Activated naive CD8-positive, alpha-beta T cell treated with anti-CD3 and anti-CD28 coated beads for 36 hours (primary cell): ENCODE measurements at regions not wholly inside any gene's neighbourhood (a gene's known extent, or its start where the extent isn't known, plus 50 kb on each side); places are given as distances from the start of the nearest gene placed in this dataset.
"Not testable (repeated sequence)": the region's sequence is repeated elsewhere in the genome, so short reads cannot be mapped to it uniquely, and the experiment has no call there.

Experiments
- DNase-seq: peaks from one replicate; pipeline ENCODE4 v3.0.0; 2021
- H3K27ac Mint-ChIP-seq: one replicate; pipeline ENCODE4 v1.8.0; 2022; ENCODE audit warnings: mild to moderate bottlenecking, moderate library complexity, mixed read lengths
- H3K27me3 Mint-ChIP-seq: one replicate; pipeline ENCODE4 v1.8.0; 2022; ENCODE audit warnings: mild to moderate bottlenecking, mixed read lengths
- H3K36me3 Mint-ChIP-seq: one replicate; pipeline ENCODE4 v1.8.0; 2021; ENCODE audit warnings: mild to moderate bottlenecking, mixed read lengths
- H3K4me1 Mint-ChIP-seq: one replicate; pipeline ENCODE4 v1.8.0; 2021; ENCODE audit warnings: mixed read lengths
- H3K4me3 Mint-ChIP-seq: one replicate; pipeline ENCODE4 v1.8.0; 2022; ENCODE audit warnings: mild to moderate bottlenecking, moderate library complexity, mixed read lengths
- H3K9me3 Mint-ChIP-seq: one replicate; pipeline ENCODE4 v1.8.0; 2022; ENCODE audit warnings: mixed read lengths

GRCh38 chr11:103736315-103737036 is 300.0 kb upstream of the DDI1 start:
- no peak for DNase-seq
- Mint-ChIP-seq H3K4me1 (peaks cover 2% of the 10 kb centered on the region), H3K27me3 (no peaks in the 10 kb centered on the region), H3K4me3 (no peak overlapping the region), H3K36me3 (no peaks in the 10 kb centered on the region), H3K9me3 (peaks cover 2% of the 10 kb centered on the region), H3K27ac (no peak overlapping the region)

GRCh38 chr11:103737037-103737622 is 299.3 kb upstream of the DDI1 start:
- Mint-ChIP-seq H3K9me3 (peaks cover 2% of the 10 kb centered on the region), H3K4me3 (no peak overlapping the region), H3K27ac (no peak overlapping the region), H3K36me3 (no peaks in the 10 kb centered on the region), H3K27me3 (no peaks in the 10 kb centered on the region), H3K4me1 (peaks cover 2% of the 10 kb centered on the region)
- DNase-seq, result no peak

DNA sequence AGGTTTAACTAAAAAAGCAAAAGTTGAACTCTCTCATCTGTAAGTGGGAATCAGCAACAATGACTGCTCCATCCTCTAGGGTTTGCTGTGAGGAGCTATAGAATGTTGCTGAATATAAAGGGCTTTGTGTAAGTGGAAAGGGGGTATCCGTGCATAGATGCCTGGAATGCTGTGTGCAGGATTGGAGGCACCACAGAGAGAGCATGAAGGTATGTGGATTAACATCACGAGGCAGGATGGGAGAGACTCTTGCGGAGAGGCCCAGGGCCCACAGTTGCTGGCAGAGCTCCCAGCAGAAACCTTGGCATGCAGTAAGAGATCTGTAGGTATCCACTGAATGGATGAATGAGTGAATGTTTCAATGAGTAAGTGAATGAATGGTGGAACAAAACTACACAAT is 298.7 kb upstream of the DDI1 start:
- Mint-ChIP-seq H3K27ac (no peak overlapping the region), H3K9me3 (peaks cover 2% of the 10 kb centered on the region), H3K4me1 (peaks cover 2% of the 10 kb centered on the region), H3K4me3 (no peak overlapping the region), H3K27me3 (no peaks in the 10 kb centered on the region), H3K36me3 (no peaks in the 10 kb centered on the region)
- no peak for DNase-seq

GRCh38 chr11:103739074-103739796 is 297.2 kb upstream of the DDI1 start:
- not testable (repeated sequence) for H3K27ac Mint-ChIP-seq, H3K4me1 Mint-ChIP-seq, H3K9me3 Mint-ChIP-seq, H3K27me3 Mint-ChIP-seq, H3K36me3 Mint-ChIP-seq, DNase-seq
- H3K4me3 Mint-ChIP-seq, result peak overlapping the region; percentile 54

- DNase-seq, result no peak
Measured at GRCh38 chr11:103744496-103745153, 291.8 kb upstream of the DDI1 start.

DNA sequence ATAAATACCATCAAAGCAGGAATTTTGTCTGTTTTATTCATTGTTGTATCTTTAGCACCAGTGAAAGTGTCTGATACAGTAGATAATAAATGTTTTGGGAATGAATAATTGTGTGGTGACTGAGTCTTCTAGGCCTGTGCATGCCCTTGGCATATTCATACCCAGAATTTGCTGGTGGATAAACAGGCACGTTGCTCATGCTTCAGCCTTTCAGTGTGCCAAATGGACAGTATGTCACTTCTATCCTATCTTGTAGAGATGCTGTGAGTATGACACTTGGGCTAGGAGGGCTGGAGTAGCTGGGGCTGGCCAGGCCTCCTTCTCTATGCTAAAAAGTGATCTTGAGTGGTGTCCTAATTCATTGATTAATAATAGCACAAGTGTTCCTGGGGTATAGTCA is 287.3 kb upstream of the DDI1 start:
- Mint-ChIP-seq H3K36me3 (no peaks in the 10 kb centered on the region), H3K9me3 (peaks cover 14% of the 10 kb centered on the region), H3K4me1 (no peaks in the 10 kb centered on the region), H3K27me3 (no peaks in the 10 kb centered on the region), H3K4me3 (no peak overlapping the region), H3K27ac (no peak overlapping the region)
- no peak for DNase-seq

More at GRCh38 chr11:103744496-103745153, 291.8 kb upstream of the DDI1 start:
- H3K9me3 Mint-ChIP-seq, result peaks cover 14% of the 10 kb centered on the region
- no peaks in the 10 kb centered on the region for H3K27me3 Mint-ChIP-seq
- no peaks in the 10 kb centered on the region for H3K36me3 Mint-ChIP-seq
- no peak overlapping the region for H3K27ac Mint-ChIP-seq
- no peak overlapping the region for H3K4me3 Mint-ChIP-seq
- H3K4me1 Mint-ChIP-seq, result peaks cover under 1% of the 10 kb centered on the region

- Mint-ChIP-seq H3K4me1 (no peaks in the 10 kb centered on the region), H3K27me3 (no peaks in the 10 kb centered on the region), H3K36me3 (no peaks in the 10 kb centered on the region), H3K4me3 (no peak overlapping the region), H3K27ac (no peak overlapping the region), H3K9me3 (peaks cover 4% of the 10 kb centered on the region)
- DNase-seq, result no peak
Measured at GRCh38 chr11:103768816-103769215, 267.6 kb upstream of the DDI1 start.

DNA sequence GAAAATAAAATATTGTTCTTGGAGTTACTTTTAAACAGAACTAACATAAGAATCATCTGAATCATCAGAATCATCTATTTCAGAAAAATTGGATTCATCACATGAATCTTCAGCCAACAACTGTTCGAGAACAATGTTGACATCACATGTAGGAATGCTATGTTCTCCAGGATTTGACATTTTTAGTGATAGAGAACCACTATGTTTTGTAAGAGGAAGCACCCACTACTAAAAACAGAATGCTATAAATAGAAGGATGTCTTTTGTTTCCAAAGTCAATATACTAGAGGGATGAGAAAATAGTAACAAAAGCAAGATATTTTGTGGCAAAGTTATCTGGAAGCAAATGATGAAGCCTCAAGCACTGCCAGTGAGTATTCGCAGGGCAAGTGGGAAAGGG is 263.4 kb upstream of the DDI1 start:
- no peaks in the 10 kb centered on the region for H3K9me3 Mint-ChIP-seq
- no peaks in the 10 kb centered on the region for H3K4me1 Mint-ChIP-seq
- H3K4me3 Mint-ChIP-seq, result no peak overlapping the region
- H3K27ac Mint-ChIP-seq, result no peak overlapping the region
- H3K36me3 Mint-ChIP-seq, result no peaks in the 10 kb centered on the region
- no peak for DNase-seq
- H3K27me3 Mint-ChIP-seq, result peaks cover 3% of the 10 kb centered on the region

GRCh38 chr11:103773537-103773936 is 262.9 kb upstream of the DDI1 start:
- Mint-ChIP-seq H3K36me3 (no peaks in the 10 kb centered on the region), H3K4me3 (no peak overlapping the region), H3K9me3 (no peaks in the 10 kb centered on the region), H3K4me1 (no peaks in the 10 kb centered on the region), H3K27ac (no peak overlapping the region), H3K27me3 (peaks cover 3% of the 10 kb centered on the region)
- DNase-seq, result no peak

GRCh38 chr11:103779054-103779453 is 257.4 kb upstream of the DDI1 start:
- DNase-seq, result no peak
- Mint-ChIP-seq H3K4me1 (no peaks in the 10 kb centered on the region), H3K4me3 (no peak overlapping the region), H3K36me3 (no peaks in the 10 kb centered on the region), H3K27ac (no peak overlapping the region), H3K27me3 (peaks cover 3% of the 10 kb centered on the region), H3K9me3 (no peaks in the 10 kb centered on the region)

- Mint-ChIP-seq H3K9me3 (peaks cover 8% of the 10 kb centered on the region), H3K27me3 (no peaks in the 10 kb centered on the region), H3K4me1 (no peaks in the 10 kb centered on the region), H3K27ac (no peak overlapping the region), H3K36me3 (no peaks in the 10 kb centered on the region), H3K4me3 (no peak overlapping the region)
- DNase-seq, result no peak
Measured at GRCh38 chr11:103789952-103790351, 246.5 kb upstream of the DDI1 start.

DNA sequence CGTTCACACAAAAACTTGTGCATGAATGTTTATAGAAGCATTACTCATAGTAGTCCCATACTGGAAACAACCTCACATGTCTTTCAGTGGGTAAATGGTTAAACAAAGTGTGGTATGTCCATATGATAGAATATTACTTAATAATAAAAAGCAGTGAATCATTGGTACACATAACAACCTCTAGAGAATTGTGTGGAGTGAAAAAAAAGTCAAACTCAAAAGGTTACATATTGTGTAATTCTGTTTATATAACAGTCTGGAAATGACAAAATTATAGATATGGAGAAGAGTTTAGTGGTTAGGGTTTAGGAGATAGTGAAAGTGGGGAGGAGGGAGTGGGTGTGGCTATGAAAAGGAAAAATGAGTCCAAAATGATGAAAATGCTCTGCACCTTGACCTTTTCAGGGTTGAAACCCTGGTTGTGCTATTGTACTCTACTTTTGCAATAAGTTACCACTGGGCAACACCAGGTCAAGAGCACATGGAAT is 243.4 kb upstream of the DDI1 start:
- Mint-ChIP-seq H3K4me3 (no peak overlapping the region), H3K27ac (no peak overlapping the region), H3K27me3 (peaks cover 3% of the 10 kb centered on the region), H3K4me1 (no peaks in the 10 kb centered on the region), H3K36me3 (no peaks in the 10 kb centered on the region), H3K9me3 (peaks cover 8% of the 10 kb centered on the region)
- no peak for DNase-seq

DNA sequence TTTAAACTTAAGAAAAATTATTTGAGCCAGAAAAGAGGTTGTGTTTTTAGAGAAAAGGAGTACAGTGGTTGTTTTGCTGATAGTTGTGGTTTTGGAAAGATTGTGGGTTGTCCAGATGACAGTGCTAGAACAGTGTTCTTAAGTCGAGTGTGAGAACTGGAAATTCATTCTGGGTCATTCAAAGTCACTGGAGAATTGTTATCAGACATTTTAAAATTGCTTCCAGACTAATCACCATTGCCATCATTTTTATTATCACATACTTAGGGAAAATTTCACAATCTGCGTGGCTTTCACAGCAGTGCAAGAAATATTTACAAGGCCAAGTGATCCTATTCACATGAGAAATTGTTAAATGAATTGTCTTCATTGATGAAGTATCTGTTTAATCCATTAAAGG is 242.2 kb upstream of the DDI1 start:
- Mint-ChIP-seq H3K36me3 (no peaks in the 10 kb centered on the region), H3K27ac (no peak overlapping the region), H3K9me3 (peaks cover 8% of the 10 kb centered on the region), H3K4me1 (no peaks in the 10 kb centered on the region), H3K4me3 (no peak overlapping the region), H3K27me3 (peaks cover 3% of the 10 kb centered on the region)
- DNase-seq, result no peak

GRCh38 chr11:103798026-103798425 is 238.4 kb upstream of the DDI1 start:
- Mint-ChIP-seq H3K9me3 (no peaks in the 10 kb centered on the region), H3K36me3 (no peaks in the 10 kb centered on the region), H3K27me3 (peaks cover 3% of the 10 kb centered on the region), H3K4me3 (no peak overlapping the region), H3K27ac (no peak overlapping the region), H3K4me1 (no peaks in the 10 kb centered on the region)
- DNase-seq, result no peak

DNA sequence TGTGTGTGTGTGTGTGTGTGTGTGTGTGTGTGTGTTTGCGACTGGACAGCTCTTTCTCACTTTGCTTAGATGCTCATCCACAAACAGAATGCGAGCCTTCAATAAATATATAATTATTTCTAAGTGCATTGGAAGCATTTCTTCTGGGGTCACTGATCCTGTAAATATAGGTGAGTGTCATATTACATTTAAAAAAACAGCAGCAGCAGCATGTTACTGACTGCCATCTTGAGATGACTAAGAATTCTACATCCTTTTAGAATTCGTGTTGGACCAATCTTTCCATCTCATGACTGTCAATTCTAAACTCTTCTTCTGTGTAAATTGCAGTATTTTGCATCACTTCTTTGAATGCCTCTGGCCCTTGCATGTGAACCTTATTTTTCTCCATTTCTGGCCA is 238.0 kb upstream of the DDI1 start:
- Mint-ChIP-seq H3K9me3 (no peaks in the 10 kb centered on the region), H3K27me3 (peaks cover 3% of the 10 kb centered on the region), H3K36me3 (no peaks in the 10 kb centered on the region)

More for the DNA sequence above, 238.0 kb upstream of the DDI1 start:
- no peak overlapping the region for H3K4me3 Mint-ChIP-seq
- no peak overlapping the region for H3K27ac Mint-ChIP-seq
- no peak for DNase-seq
- H3K4me1 Mint-ChIP-seq, result no peaks in the 10 kb centered on the region
